HG03521 (cell line): ENCODE measurements at regions not wholly inside any gene's neighbourhood (a gene's known extent, or its start where the extent isn't known, plus 50 kb on each side); places are given as distances from the start of the nearest gene placed in this dataset.

ENCODE experiments used
- ATAC-seq: cut with Tn5 transposase; IDR thresholded peaks from one replicate; pipeline ENCODE4 v1.9.1; 2021; ENCODE audit warnings: mild to moderate bottlenecking, moderate library complexity; ENCODE audit not compliant: unreplicated experiment

DNA sequence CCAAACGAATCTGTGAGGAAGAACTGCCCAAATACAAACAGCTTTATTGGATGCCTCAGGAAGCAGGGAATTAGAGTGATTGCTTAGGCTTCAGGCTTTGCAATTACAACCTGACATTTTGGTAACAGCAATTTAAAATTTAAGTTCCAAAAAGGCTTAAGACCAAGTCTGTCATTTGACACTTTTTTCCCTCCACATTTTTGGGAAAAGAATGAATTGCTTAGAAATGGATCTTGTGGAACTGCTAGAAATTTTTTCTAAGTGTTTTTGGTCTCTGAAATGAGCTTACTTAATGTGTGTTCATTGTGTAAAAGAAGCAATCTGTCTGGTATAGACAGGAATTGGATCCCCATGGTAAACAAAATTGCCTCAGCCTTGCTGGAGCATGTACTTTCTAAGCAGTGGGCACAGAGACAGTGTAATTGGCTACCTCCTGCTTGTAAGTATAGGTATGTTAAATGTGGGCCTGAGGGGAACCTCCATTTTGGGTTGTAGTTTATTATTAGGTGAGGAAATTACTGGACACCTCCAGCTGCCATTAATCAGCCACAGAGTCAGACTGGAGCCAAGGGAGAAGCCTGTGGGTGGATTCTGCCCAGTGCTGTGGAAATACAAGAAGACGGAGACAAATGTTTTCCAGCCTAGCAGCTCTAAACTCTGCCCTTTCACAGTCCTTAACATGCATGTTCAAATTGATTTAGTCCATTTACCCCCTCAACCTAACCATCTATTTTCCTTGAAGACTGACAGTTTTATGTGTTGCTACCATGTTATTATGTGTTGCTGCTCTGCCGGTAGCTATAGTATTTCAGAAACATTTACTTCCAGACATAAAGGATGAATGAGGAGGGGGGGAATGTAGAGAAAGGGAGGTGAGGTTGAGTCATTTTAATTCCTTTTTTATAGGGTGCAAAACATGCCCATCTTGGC is 473.0 kb downstream of the SPRY1 start:
- no peak for ATAC-seq

DNA sequence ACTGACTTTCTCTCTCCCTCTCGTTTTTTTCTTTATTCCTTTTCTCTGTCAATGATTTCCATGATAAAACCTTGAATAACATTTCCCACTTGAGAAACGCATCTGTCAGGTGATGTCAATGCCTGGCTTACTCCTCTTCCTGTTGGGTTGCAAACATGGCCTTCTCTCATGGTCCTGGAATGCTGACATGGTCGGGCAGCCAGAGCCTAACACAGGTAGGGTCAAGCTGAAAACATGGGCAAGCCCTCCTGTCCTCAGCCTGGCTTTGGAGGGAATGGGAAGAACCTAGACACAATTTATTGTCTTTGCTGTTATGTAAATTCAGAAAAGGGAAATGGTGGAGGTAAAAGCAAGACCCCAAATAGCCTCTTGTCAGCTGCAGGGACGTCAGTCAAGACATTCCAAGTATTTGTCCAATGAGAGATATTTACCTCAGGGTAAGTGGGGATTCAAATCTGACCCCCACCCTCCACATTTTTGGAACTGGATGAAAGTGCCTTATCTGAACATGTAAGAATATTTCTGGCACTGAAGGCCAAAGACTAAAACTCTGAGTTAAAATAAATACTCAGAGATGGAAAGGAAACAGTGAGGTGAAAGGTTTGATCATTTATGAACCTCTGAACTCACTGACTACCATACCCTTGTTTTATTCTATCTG is 473.8 kb downstream of the SPRY1 start:
- no peak for ATAC-seq

DNA sequence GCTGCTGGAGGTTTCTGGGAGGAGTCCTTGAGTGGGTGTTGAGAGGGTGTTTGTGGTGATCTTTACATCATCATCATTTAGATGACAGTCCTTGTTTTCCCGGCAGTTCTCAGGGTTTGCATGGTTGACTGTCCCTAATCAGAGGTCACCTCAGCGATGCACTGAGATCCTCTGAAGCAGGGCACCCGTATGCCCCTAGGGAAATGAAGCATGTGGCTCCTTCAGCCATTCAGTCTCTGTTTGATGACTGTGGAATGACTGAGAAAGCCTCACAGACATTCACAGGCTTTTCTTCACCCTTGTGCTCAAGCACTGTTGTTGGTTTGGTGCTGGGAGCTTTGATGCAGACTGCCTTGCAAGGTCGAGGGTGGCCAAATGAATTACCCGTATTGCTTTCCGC is 474.7 kb downstream of the SPRY1 start:
- no peak for ATAC-seq

DNA sequence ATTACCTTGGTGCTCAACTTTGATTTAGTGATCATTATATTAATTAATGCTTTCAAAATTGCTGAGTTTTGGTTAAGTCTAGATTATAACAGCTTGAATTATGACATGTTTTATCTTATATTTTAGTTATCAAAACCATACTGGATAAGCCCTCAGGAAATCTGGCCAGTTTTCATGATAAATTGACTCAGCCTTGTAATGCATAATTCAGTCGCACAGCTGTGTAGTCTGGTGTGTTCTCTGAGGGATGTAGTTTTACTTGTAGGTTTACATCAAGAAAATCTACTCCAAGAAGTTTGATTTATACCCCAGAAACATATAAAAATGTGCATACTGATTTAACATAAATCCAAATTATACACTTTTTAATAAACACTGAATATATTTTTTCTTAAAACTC is 477.5 kb downstream of the SPRY1 start:
- ATAC-seq: no peak

DNA sequence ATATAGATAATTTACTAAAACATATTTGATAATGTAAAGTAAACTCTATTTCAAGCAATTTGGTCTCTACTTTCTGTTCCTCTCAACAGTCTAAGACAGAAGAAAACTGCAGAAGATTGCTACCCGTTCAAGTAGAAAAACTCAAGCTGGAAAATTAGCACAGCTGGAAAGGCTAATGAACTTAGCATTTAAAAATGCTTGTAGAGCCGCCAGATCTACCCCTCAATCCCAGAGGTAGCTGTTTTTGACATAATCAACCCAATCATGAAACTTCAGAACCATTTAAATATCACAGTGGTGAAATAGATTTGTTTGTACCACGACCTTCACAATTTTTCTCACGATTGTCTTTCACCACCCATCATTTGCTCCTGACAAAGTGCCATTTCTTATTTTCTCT is 479.5 kb downstream of the SPRY1 start:
- ATAC-seq: no peak

DNA sequence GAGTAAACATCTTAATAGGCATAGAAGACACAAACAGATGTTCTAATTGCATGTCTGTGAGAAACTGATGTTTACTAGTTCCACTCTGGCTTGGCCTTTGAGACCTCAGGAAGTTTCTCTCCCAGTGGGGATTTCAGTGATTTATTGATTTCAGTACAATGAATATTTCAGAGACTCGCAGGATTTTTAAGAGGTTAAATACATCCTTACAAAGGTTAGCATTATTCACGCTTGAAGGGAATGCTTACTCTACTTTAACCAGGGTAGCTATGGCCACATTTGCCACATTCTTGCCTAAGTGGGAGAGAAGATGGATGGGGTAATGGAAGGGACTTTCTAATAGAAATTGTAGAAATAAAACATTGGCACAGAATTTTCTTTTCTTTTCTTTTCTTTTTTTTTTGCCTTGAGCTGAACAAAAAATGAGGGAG is 480.1 kb downstream of the SPRY1 start:
- no peak for ATAC-seq

DNA sequence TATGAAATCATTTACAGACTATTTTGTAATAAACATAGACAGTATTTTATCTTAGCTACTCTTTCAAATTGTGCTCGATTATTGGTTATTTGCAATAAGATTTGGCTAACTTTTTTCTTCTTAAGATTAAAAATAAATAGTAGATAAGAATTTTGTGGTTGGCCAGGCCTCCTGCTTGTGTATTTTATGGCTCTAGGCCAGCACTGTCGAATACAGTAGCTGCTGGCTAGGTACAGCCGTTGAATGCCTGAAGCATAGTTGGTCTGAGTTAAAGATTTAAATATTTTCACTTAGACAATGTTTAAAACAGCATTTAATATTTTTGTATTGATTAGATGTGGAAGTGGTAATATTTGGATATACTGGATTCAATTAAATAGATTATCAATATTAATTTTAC is 481.0 kb downstream of the SPRY1 start:
- ATAC-seq: no peak

DNA sequence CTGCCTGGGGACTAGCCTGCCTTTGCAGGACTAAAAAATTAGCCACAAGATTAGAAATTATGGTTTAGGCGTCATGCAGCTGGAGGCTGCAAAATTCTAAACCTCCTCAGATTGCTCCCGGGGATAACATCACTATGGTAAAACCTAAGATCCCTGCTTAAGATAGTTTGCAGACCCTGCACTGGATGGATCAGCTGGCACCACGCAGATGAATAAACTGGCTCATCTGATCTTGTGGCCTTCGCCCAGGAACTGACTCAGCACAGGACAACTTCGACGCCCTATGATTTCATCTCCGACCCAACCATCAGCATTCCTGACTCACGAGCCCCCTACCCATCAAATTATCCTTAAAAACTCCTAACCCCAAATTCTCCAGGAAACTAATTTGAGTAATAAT is 482.4 kb downstream of the SPRY1 start:
- ATAC-seq: no peak

DNA sequence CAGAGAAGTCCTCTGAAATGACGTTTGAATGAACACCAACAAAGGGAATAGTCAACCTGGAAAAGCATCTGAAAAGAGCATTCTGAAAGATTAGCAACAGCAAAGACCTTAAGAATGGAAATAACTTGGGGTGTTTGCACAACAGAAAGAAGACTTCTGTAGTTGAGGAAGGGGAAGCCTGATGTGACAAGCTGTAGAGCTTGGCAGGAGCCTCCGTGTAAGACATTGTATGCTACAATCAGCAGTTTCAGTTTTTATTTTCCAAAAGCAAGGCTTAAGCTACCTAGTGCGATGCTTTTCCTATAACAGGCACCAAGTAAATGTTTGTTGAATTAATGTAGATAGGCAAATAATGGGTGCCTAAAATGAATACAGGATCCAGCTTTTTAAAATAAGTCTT is 484.0 kb downstream of the SPRY1 start:
- ATAC-seq: no peak

DNA sequence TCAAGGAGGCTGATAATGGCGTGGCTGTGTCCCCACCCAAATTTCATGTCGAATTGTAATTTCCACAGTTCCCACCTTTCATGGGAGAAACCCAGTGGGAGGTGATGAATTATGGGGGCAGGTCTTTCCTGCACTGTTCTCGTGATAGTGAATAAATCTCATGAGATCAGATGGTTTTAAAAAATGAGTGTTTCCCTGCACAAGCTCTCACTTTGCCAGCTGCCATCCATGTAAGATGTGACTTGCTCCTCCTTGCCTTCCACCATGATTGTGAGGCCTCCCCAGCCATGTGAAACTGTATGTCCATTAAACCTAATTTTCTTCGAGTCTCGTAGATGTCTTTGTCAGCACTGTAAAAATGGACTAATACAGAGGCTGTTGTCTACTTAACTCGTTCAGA is 488.3 kb downstream of the SPRY1 start:
- ATAC-seq: no peak

- ATAC-seq: no peak
Observed at GRCh38 chr4:123889507-123889906, 492.9 kb downstream of the SPRY1 start.

DNA sequence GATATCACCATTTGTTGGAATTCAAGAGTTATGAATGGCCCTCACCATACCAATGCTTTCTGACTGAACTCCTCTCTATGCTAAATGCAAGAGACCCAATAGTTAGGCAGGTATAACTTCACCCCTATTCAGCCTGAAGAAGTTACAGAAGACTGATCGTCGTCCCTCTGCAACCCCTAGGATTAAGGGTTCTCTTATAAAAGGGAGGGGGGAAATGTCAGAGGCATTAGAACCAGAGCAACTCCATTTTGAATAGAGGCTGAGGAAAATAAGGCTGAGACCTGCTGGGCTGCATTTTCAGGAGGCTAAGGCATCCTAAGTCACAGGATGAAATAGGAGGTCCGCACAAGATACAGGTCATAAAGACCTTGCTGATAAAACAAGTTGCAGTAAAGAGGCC is 494.3 kb downstream of the SPRY1 start:
- ATAC-seq: no peak

DNA sequence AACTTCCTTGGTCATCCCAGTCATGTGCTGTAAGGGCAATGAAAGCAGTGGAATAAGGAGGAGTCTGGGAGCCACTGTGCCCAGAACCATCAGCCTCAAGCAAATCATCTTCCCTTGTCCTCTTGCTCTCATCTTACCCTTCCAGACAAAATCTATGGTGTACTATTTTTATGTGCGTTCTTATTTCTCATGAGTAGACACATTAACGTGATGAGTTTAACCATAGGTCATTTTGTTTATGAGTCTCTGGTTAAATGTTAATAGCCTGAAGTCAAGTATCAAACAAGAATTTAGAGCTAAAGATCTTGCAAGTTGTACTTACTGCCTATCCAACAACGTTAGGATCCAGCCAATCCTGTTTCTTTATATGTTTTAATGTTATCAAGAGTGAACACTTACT is 495.3 kb downstream of the SPRY1 start:
- no peak for ATAC-seq

DNA sequence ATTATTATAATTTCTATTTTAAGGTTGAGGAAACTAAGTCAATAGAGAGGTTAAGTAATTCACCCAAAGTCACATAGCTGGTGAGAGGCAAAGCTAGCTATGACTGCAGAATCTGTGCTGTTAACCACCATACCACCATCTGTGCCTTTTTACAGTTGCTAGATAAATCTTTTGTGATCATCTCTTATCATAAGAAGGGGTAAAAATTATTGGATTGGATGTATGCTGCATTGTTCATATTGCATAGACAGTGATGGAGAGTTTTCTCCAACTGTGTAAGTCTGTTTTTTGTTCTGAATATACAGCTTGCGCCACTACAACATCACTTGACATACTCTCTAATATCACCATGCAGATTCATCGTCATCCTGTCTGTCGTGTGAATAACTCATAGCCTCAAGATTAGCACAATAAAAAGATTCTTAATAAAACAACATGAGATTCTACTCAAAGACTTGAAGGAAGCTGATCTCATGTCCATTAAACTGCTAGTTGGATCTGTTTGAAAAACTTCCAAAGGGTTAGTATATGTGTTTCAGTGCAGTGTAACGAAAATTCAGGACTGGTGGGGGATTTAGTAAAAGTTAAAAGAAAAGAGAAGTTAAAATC is 495.9 kb downstream of the SPRY1 start:
- ATAC-seq: no peak

DNA sequence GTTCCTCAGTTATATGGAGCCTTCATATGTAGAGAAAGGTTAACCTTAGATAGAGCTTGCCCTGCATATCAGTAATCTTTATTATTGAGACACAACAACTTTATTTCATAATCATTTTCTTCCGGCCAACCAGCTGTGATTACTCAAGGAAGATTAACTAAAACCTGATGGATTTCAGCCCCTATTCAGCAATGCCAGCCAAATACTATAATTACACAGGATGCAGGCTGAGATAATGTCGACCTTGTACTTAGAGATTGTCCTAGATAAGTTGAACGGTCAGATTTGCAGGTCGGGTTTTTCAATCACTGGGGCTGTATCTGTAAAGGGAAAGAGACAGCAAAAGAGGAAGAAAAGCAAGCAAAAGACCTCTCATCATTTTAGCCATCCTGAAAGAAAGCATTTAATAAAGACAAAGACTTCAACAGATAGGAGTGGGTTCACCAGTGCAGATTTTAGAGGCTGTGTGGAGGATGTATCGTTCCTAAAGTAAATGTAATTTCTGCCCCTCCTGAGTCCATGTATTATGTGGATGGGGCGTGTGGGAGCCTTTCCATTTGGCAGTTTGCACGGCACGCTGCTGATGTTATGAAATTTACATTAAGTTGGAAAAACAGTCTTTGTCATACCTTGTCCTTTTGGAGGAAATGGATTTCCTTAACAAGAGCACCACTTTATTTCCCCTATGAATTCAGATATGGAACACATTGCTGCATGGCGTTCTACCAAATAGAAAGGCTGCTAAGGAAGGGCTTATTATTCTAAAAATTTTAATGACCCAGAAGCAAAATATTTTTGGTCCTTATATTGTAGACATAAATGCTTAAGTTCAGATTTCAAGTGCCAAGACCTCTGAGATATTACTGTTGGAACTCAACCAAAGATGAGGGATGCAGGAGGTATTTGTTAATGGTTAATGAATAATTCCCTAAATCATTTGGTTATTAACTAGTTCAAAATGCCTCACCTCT is 496.7 kb downstream of the SPRY1 start:
- no peak for ATAC-seq

DNA sequence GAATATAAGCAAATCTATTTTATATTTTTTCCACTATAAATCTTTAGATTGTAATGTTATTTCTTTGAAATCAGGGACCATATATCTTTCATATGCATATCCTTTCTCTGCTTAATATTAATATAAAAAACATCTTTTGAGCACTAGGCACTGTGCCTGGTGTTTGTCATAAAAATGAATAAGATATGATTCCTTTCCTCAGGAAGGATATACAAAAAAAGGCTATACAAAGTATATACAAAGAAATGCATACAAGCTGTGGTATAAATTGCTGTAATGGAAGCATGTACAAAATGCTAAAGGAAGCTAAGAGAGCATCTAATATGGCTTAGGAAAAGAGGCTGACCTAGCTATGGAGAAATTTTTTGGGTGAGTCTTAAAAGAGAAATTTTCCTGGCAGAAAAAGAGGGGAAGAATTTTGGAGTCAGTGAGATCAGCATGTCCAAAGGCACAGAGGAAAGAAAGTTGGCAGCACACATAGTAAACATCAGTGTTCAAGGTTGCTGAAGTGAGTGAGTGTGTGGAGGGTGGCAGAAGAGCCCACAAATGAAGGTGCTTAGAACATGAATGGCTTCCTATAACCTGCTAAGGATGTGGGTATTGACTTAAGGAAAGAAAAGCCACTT is 500.0 kb downstream of the SPRY1 start:
- ATAC-seq: no peak

DNA sequence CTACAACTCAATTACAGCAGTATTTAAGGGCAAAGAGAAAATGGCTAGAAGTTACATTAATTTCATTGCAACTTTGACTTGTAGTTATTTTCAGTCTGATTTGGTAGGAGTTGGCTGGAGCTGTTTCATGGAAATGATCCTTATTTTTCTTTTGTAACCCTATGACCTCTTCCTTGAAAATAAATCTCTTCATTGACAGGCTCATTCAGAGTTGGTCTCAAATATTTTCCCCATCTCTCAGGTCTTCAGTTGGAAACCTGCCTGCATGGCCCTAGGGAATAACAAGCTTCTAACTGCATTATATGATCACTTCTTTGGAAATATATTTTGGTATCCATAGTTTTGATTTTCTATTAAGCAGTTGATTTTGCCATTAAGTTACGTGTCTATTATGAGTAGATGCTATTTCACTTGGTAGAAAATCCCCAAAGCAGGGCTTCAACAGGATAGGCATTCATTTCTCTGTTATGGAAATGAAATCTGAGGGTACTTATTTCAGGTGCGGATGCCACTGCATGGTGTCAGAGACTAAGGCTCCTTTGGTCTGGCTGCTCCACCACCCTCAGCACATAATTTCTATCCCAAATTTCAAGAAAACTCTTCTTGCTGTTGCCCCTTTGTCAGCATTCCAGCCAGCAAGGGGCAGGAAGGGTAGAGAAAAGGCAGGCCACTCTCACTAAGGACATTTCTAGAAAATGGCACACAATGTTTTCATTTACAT is 502.5 kb downstream of the SPRY1 start:
- no peak for ATAC-seq

DNA sequence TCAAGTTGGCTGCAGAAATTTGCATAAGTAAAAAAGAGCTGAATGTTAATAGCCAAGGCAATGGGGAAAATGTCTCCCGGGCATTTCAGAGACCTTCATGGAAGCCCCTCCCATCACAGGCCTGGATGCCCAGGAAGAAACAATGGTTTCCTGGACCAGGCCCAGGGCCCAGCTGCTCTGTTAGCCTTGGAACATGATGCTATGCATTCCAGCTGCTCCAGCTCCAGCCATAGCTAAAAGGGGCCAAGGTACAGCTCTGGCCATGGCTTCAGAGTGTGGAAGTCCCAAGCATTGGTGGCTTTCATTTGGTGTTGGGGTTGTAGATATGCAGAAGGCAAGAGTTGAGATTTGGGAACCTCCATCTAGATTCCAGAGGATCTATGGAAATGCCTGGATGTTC is 508.3 kb downstream of the SPRY1 start:
- no peak for ATAC-seq

DNA sequence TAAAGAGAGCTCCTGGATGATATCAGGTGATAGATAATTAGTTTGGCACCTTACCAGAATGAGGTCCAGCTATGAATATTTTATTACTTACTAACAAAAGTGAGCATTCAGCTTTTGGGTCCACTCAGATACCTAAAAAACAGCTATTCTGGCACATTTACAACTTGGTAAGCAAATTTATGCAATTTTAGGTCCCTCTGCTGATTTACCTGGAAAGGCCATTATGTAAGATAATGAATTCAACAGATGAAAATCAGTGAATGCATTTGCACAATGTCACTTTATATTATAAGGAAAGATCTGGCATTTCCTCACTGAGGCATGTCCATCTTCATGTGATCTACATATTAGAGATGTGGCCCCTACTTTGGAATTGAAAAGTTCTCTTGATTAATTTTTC is 517.0 kb downstream of the SPRY1 start:
- no peak for ATAC-seq

GRCh38 chr4:123916821-123917220 is 520.2 kb downstream of the SPRY1 start:
- no peak for ATAC-seq
